MM.1S (cell line): ENCODE measurements at regions not wholly inside any gene's neighbourhood (a gene's known extent, or its start where the extent isn't known, plus 50 kb on each side); places are given as distances from the start of the nearest gene placed in this dataset.

Experiments used
- DNase-seq: peaks from one replicate; pipeline ENCODE4 v3.0.0-alpha.2; 2015
- H2AFZ ChIP-seq: fragments of 300-600 bp; sonication (generic); 2 replicates; pipeline ENCODE4 v1.6.0; 2016; ENCODE audit warnings: antibody characterized with exemption, low read length
- H3F3A ChIP-seq: fragments of 300-600 bp; sonication (generic); 2 replicates; pipeline ENCODE4 v1.6.1; 2016; ENCODE audit warnings: mild to moderate bottlenecking, antibody characterized with exemption, low read length, moderate library complexity, mixed read lengths; ENCODE audit not compliant: insufficient read depth
- H3K27ac ChIP-seq: fragments of 300-600 bp; sonication (generic); 2 replicates; pipeline ENCODE4 v1.5.1; 2016; ENCODE audit warnings: mild to moderate bottlenecking, low read length
- H3K27me3 ChIP-seq: fragments of 300-600 bp; sonication (generic); replicated peaks from 2 replicates; pipeline ENCODE4 v1.6.0; 2016; ENCODE audit warnings: low read length; ENCODE audit not compliant: insufficient read depth
- H3K36me3 ChIP-seq: fragments of 300-600 bp; sonication (generic); replicated peaks from 2 replicates; pipeline ENCODE4 v1.6.1; 2016; ENCODE audit warnings: mild to moderate bottlenecking, low read length, mixed read lengths; ENCODE audit not compliant: insufficient read depth
- H3K4me1 ChIP-seq: fragments of 300-600 bp; sonication (generic); 2 replicates; pipeline ENCODE4 v1.6.1; 2016; ENCODE audit warnings: low read length, mixed read lengths
- H3K4me2 ChIP-seq: fragments of 300-600 bp; sonication (generic); 2 replicates; pipeline ENCODE4 v1.6.0; 2016; ENCODE audit warnings: low read depth, low read length
- H3K4me3 ChIP-seq: fragments of 300-600 bp; sonication (generic); 2 replicates; pipeline ENCODE4 v1.5.1; 2016; ENCODE audit warnings: low read length, mixed read lengths
- H3K79me2 ChIP-seq: fragments of 300-600 bp; sonication (generic); 2 replicates; pipeline ENCODE4 v1.6.1; 2016; ENCODE audit warnings: mixed run types, low read length, mixed read lengths
- H3K9ac ChIP-seq: fragments of 300-600 bp; sonication (generic); 2 replicates; pipeline ENCODE4 v1.6.1; 2016; ENCODE audit warnings: low read length, mixed read lengths
- H3K9me2 ChIP-seq: fragments of 300-600 bp; sonication (generic); replicated peaks from 2 replicates; pipeline ENCODE4 v1.6.1; 2016; ENCODE audit warnings: mild to moderate bottlenecking, low read length, mixed read lengths; ENCODE audit not compliant: insufficient read depth
- H3K9me3 ChIP-seq: fragments of 300-600 bp; sonication (generic); replicated peaks from 2 replicates; pipeline ENCODE4 v1.6.1; 2016; ENCODE audit warnings: mild to moderate bottlenecking, low read length, mixed read lengths; ENCODE audit not compliant: insufficient read depth
- H4K20me1 ChIP-seq: fragments of 300-600 bp; sonication (generic); 2 replicates; pipeline ENCODE4 v1.6.1; 2016; ENCODE audit warnings: mild to moderate bottlenecking, low read length, moderate library complexity, mixed read lengths; ENCODE audit not compliant: insufficient read depth
- EZH2 ChIP-seq: fragments of 300-600 bp; sonication (generic); optimal IDR thresholded peaks from 2 replicates; pipeline ENCODE3; 2017; ENCODE audit warnings: low read depth, mild to moderate bottlenecking, antibody characterized with exemption, low read length, mixed read lengths
- EZH2phosphoT487 ChIP-seq: fragments of 300-600 bp; sonication (generic); IDR thresholded peaks from 2 replicates; pipeline ENCODE4 v1.6.1; 2018; ENCODE audit warnings: antibody characterized with exemption, low read length
- TF ChIP-seq, protein P1 (sequence below): fragments of 300-600 bp; sonication (generic); IDR thresholded peaks from 2 replicates; pipeline ENCODE4 v1.5.1; 2016; ENCODE audit warnings: antibody characterized with exemption, low read length, mixed read lengths

DNA sequence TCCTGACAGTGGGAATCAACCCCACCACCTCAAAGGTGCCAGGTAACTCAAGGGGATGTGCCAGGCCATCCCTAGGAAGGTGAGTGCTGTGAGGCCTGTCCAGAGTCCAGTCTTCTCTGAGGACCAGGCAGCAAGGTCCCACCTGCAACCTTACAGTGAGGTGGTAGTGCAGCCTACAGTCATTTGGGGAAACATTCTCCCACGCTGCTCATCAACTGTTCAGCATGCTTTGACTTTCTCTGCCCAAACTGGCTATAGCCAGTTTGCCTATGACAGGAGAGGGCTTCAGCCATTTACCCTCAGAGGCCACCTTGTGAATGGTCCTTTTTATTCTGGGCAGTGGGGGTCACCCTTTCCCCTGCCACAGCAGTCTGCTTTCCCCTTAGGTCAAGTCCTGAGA is 81.9 kb downstream of the ATPSCKMT start:
- Histone ChIP-seq H3K9me3 (no peaks in the 10 kb centered on the region), H3K27me3 (no peaks in the 10 kb centered on the region), H3K27ac (no peak overlapping the region), H3K4me2 (no peak overlapping the region), H3K4me3 (no peak overlapping the region), H2AFZ (no peak overlapping the region), H4K20me1 (no peaks in the 10 kb centered on the region), H3K36me3 (no peaks in the 10 kb centered on the region), H3F3A (no peaks in the 10 kb centered on the region), H3K79me2 (no peaks in the 10 kb centered on the region), H3K9ac (no peak overlapping the region), H3K9me2 (no peaks in the 10 kb centered on the region), H3K4me1 (no peaks in the 10 kb centered on the region)
- no peak for DNase-seq
- no peak for TF ChIP-seq EZH2phosphoT487
- TF ChIP-seq, protein P1, sequence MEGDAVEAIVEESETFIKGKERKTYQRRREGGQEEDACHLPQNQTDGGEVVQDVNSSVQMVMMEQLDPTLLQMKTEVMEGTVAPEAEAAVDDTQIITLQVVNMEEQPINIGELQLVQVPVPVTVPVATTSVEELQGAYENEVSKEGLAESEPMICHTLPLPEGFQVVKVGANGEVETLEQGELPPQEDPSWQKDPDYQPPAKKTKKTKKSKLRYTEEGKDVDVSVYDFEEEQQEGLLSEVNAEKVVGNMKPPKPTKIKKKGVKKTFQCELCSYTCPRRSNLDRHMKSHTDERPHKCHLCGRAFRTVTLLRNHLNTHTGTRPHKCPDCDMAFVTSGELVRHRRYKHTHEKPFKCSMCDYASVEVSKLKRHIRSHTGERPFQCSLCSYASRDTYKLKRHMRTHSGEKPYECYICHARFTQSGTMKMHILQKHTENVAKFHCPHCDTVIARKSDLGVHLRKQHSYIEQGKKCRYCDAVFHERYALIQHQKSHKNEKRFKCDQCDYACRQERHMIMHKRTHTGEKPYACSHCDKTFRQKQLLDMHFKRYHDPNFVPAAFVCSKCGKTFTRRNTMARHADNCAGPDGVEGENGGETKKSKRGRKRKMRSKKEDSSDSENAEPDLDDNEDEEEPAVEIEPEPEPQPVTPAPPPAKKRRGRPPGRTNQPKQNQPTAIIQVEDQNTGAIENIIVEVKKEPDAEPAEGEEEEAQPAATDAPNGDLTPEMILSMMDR: no peak
- TF ChIP-seq EZH2: no peak

DNA sequence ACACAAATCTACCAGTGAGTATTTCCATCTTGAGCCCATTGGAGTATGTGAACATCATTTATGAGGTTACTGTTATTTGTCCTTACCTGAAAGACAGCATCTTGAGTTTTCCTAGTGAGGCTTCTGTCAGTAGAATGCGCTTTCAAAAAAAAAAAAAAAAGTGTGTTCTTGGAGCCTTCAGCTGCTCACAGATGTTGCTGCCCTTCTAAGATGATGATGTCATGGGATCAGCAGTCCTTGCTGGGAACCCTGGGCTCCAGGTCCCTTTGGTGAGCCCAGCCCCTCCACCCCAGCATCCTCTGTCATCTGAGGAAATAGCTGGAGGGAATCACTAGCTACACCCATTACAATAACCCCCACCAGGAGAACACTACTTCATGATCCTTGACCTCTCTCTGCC is 83.3 kb downstream of the ATPSCKMT start:
- Histone ChIP-seq H3K4me1 (no peaks in the 10 kb centered on the region), H3K9me2 (no peaks in the 10 kb centered on the region), H3K79me2 (no peaks in the 10 kb centered on the region), H3K27ac (no peak overlapping the region), H2AFZ (no peak overlapping the region), H3K4me3 (no peak overlapping the region), H3F3A (no peaks in the 10 kb centered on the region), H3K9ac (no peak overlapping the region), H3K36me3 (no peaks in the 10 kb centered on the region), H4K20me1 (no peaks in the 10 kb centered on the region), H3K9me3 (no peaks in the 10 kb centered on the region), H3K4me2 (no peak overlapping the region), H3K27me3 (no peaks in the 10 kb centered on the region)
- TF ChIP-seq, protein P1: no peak
- TF ChIP-seq EZH2: no peak
- no peak for TF ChIP-seq EZH2phosphoT487
- no peak for DNase-seq

DNA sequence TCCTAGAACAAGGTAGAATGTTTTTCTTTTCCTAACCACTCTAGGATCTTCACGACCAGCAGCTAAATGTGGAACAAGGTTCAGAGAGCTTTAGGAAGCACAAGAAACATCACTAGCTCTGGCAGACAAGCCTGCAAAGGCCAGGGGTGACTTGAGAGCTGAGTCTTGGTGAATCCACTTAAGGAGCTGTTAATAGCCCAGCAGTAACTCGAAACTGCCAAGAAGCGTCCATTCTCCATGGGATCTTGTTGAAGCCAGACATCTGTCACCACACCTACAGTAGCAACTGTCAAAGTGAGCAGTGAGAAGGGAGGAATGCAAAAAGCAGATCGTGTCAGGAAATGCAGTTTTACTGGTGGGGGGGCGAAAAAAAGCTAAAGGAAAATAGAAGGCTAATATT is 87.2 kb downstream of the ATPSCKMT start:
- Histone ChIP-seq H4K20me1 (no peaks in the 10 kb centered on the region), H3K4me2 (no peak overlapping the region), H3F3A (no peaks in the 10 kb centered on the region), H3K4me3 (no peak overlapping the region), H3K9ac (no peak overlapping the region), H3K27me3 (no peaks in the 10 kb centered on the region), H3K27ac (no peak overlapping the region), H3K9me3 (no peaks in the 10 kb centered on the region), H3K9me2 (no peaks in the 10 kb centered on the region), H3K79me2 (no peaks in the 10 kb centered on the region), H3K36me3 (no peaks in the 10 kb centered on the region), H3K4me1 (no peaks in the 10 kb centered on the region), H2AFZ (no peak overlapping the region)
- DNase-seq: no peak
- TF ChIP-seq EZH2phosphoT487 (no peak), EZH2 (no peak)
- TF ChIP-seq, protein P1: no peak
